ENCODE measurements at regions not wholly inside any gene's neighbourhood (a gene's known extent, or its start where the extent isn't known, plus 50 kb on each side); places are given as distances from the start of the nearest gene placed in this dataset.
A peak's percentile ranks its signal among the peaks of the same experiment; 100 is the strongest.

DNA sequence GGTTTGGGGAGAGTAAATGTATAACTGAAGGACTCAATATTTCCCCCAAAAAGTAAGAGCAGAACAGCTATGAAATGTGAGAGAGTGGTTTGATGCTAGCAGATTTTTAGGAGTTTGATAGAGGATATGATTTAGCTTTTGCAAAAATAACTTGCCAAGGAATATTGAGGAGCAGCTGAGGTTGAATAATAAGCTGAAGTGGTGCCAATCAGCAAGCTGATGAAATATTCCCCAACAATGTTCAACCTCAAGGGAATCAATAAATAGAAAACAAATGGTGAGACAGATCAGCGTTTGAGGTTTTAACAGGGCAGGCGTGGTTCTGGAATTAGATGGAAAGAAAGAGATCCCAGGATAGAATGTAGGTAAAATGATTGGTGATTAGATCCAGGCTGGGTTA, 413.4 kb upstream of the ADAMTS5 start:
- H3K9me3 Mint-ChIP-seq = peaks cover 3% of the 10 kb centered on the region
- Histone ChIP-seq H3K4me1 (ENCODE audit: control insufficient read depth, insufficient read depth, low read length) (no peaks in the 10 kb centered on the region), H3K27ac (ENCODE audit: low read depth, low read length) (no peak overlapping the region), H3K27me3 (ENCODE audit: control insufficient read depth, insufficient read depth, low read length, poor library complexity, severe bottlenecking) (no peaks in the 10 kb centered on the region), H3K9me3 (ENCODE audit: control insufficient read depth, low read length) (no peaks in the 10 kb centered on the region), H3K36me3 (ENCODE audit: control insufficient read depth, insufficient read depth, low read length) (no peaks in the 10 kb centered on the region), H3K9ac (ENCODE audit: extremely low read depth, low read length, poor library complexity, severe bottlenecking) (no peak overlapping the region), H3K4me3 (ENCODE audit: low read length) (no peak overlapping the region)
- WGBS, 2 experiments (ENCODE audit: insufficient coverage in 1 of 2, insufficient read length in 1 of 2) = 90 to 96% methylated on average over 2 of the region's 2 CpGs
- no peaks in the 10 kb centered on the region for H3K27me3 Mint-ChIP-seq (ENCODE audit: insufficient read depth)
- peaks cover 5% of the 10 kb centered on the region for H3K4me1 Mint-ChIP-seq
- no peak for DNase-seq
- TF ChIP-seq, protein P1, sequence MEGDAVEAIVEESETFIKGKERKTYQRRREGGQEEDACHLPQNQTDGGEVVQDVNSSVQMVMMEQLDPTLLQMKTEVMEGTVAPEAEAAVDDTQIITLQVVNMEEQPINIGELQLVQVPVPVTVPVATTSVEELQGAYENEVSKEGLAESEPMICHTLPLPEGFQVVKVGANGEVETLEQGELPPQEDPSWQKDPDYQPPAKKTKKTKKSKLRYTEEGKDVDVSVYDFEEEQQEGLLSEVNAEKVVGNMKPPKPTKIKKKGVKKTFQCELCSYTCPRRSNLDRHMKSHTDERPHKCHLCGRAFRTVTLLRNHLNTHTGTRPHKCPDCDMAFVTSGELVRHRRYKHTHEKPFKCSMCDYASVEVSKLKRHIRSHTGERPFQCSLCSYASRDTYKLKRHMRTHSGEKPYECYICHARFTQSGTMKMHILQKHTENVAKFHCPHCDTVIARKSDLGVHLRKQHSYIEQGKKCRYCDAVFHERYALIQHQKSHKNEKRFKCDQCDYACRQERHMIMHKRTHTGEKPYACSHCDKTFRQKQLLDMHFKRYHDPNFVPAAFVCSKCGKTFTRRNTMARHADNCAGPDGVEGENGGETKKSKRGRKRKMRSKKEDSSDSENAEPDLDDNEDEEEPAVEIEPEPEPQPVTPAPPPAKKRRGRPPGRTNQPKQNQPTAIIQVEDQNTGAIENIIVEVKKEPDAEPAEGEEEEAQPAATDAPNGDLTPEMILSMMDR (conservative IDR thresholded peaks at IDR 0.05) = no peak
- no peak overlapping the region for H3K4me3 Mint-ChIP-seq
- H3K36me3 Mint-ChIP-seq (ENCODE audit: low read depth) = no peaks in the 10 kb centered on the region
- H3K27ac Mint-ChIP-seq = no peak overlapping the region

DNA sequence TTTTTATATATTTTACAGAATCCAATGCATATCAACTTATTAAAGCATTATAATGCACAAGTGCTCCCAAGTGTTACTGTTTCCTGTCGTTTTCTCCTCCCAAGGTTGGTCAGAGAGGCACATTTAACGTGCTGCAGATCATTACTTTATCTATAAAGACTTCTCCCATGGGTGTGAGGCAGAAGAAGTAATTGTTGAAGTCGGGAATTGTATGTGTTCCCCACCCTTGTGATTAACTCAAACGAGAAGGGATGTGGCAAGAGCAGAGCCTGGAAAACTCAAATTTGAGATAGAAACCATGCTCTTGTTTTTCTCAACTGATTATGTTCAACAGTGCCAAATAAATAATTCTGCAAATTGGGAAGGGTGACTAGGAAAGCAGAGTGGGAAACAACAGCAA, 412.5 kb upstream of the ADAMTS5 start:
- peaks cover 10% of the 10 kb centered on the region for H3K4me1 Mint-ChIP-seq
- no peaks in the 10 kb centered on the region for H3K36me3 ChIP-seq (ENCODE audit: control insufficient read depth, insufficient read depth, low read length)
- H3K27ac ChIP-seq (ENCODE audit: low read depth, low read length) = no peak overlapping the region
- no peaks in the 10 kb centered on the region for H3K27me3 Mint-ChIP-seq (ENCODE audit: insufficient read depth)
- TF ChIP-seq, protein P1 (conservative IDR thresholded peaks at IDR 0.05) = no peak
- H3K9me3 ChIP-seq (ENCODE audit: control insufficient read depth, low read length) = no peaks in the 10 kb centered on the region
- H3K4me3 ChIP-seq (ENCODE audit: low read length) = no peak overlapping the region
- DNase-seq = no peak
- H3K27ac Mint-ChIP-seq = peak overlapping the region; percentile 33
- no peaks in the 10 kb centered on the region for H3K4me1 ChIP-seq (ENCODE audit: control insufficient read depth, insufficient read depth, low read length)
- H3K9ac ChIP-seq (ENCODE audit: extremely low read depth, low read length, poor library complexity, severe bottlenecking) = no peak overlapping the region
- no peaks in the 10 kb centered on the region for H3K27me3 ChIP-seq (ENCODE audit: control insufficient read depth, insufficient read depth, low read length, poor library complexity, severe bottlenecking)
- WGBS, 2 experiments (ENCODE audit: insufficient coverage in 1 of 2, insufficient read length in 1 of 2) = 62 to 100% methylated on average over 1 to 4 of the region's 4 CpGs
- peaks cover 3% of the 10 kb centered on the region for H3K9me3 Mint-ChIP-seq
- H3K36me3 Mint-ChIP-seq (ENCODE audit: low read depth) = no peaks in the 10 kb centered on the region
- H3K4me3 Mint-ChIP-seq = no peak overlapping the region

DNA sequence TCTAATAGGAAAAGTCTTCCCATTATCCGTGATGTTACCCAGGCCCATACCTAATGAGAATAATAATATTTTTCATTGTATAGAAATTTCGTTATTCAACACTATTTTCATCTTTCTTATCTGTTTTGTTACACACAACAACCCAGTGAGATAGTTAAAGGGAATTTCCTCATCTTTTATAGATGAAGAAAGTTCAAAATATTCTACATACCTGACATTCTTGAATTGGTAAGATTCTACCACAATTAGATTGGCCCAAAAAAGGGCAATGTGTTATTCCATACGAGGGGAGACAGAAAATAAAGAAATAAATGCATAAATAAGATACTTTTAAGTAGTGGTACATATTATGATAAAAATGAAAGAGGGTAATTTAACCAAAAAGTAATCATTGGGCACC, 405.5 kb upstream of the ADAMTS5 start:
- Histone ChIP-seq H3K9me3 (ENCODE audit: control insufficient read depth, low read length) (no peaks in the 10 kb centered on the region), H3K4me1 (ENCODE audit: control insufficient read depth, insufficient read depth, low read length) (no peaks in the 10 kb centered on the region), H3K9ac (ENCODE audit: extremely low read depth, low read length, poor library complexity, severe bottlenecking) (no peak overlapping the region), H3K27ac (ENCODE audit: low read depth, low read length) (no peak overlapping the region), H3K27me3 (ENCODE audit: control insufficient read depth, insufficient read depth, low read length, poor library complexity, severe bottlenecking) (no peaks in the 10 kb centered on the region), H3K4me3 (ENCODE audit: low read length) (no peak overlapping the region), H3K36me3 (ENCODE audit: control insufficient read depth, insufficient read depth, low read length) (no peaks in the 10 kb centered on the region)
- Mint-ChIP-seq H3K36me3 (ENCODE audit: low read depth) (no peaks in the 10 kb centered on the region), H3K27ac (no peak overlapping the region), H3K9me3 (peaks cover 3% of the 10 kb centered on the region), H3K27me3 (ENCODE audit: insufficient read depth) (no peaks in the 10 kb centered on the region), H3K4me1 (peaks cover 30% of the 10 kb centered on the region), H3K4me3 (no peak overlapping the region)
- WGBS, 2 experiments (ENCODE audit: insufficient coverage in 1 of 2, insufficient read length in 1 of 2) = 86% methylated on average over 1 of the region's 3 CpGs; no CpG with 5 or more reads in 1 of the 2 experiments
- TF ChIP-seq, protein P1 (conservative IDR thresholded peaks at IDR 0.05) = no peak
- no peak for DNase-seq

All from endodermal cell (in vitro differentiated cells).